IMR-90 (cell line): ENCODE measurements at regions not wholly inside any gene's neighbourhood (a gene's known extent, or its start where the extent isn't known, plus 50 kb on each side); places are given as distances from the start of the nearest gene placed in this dataset.

Experiments used
- ATAC-seq: fragments of 200-7000 bp; cut with Tn5 transposase; 2 replicates; pipeline ENCODE4 v1.9.1; 2020; ENCODE audit warnings: low read depth, mild to moderate bottlenecking, moderate library complexity
- BruUV-seq: library from RNA; stranded (reverse); fragments of 400-500 nt; replicated peaks from 2 replicates; lab custom pipeline; 2021; lab: Mats Ljungman, UMichigan
- CTCF ChIA-PET: fragments of 300-600 bp; formaldehyde crosslinking; extraction: SDS; loops from one replicate; lab custom pipeline; 2021; ENCODE audit warnings: antibody characterized with exemption; lab: Yijun Ruan, JAX
- POLR2A ChIA-PET: fragments of 300-600 bp; sonication (Branson Sonifier 250); formaldehyde crosslinking; loops from one replicate; lab custom pipeline; 2022; ENCODE audit warnings: antibody characterized with exemption; ENCODE audit not compliant: unreplicated experiment; lab: Charles Lee
- DNase-seq: peaks from one replicate; pipeline ENCODE4 v3.0.0; 2013
- H2AFZ ChIP-seq: replicated peaks from 2 replicates; pipeline ENCODE3; 2013; ENCODE audit warnings: low read length, mild to moderate bottlenecking; ENCODE audit not compliant: poor library complexity
- H2AK5ac ChIP-seq: 2 replicates; pipeline ENCODE4 v1.6.1; 2013; ENCODE audit warnings: low read depth, low read length, inconsistent platforms
- H2AK9ac ChIP-seq: replicated peaks from 2 replicates; pipeline ENCODE3; 2013; ENCODE audit warnings: mild to moderate bottlenecking, low read depth, low read length, moderate library complexity; ENCODE audit not compliant: poor library complexity
- H2BK120ac ChIP-seq: 2 replicates; pipeline ENCODE4 v1.6.1; 2013; ENCODE audit warnings: low read depth, low read length, inconsistent platforms
- H2BK15ac ChIP-seq: 3 replicates; pipeline ENCODE4 v1.6.1; 2013; ENCODE audit warnings: low read depth, low read length, inconsistent platforms
- H2BK20ac ChIP-seq: 2 replicates; pipeline ENCODE4 v1.6.1; 2013; ENCODE audit warnings: low read depth, mild to moderate bottlenecking, inconsistent platforms, low read length, moderate library complexity
- H2BK5ac ChIP-seq: 2 replicates; pipeline ENCODE4 v1.6.1; 2013; ENCODE audit warnings: mild to moderate bottlenecking, low read depth, low read length, inconsistent platforms; ENCODE audit not compliant: poor library complexity, severe bottlenecking
- H3K14ac ChIP-seq: replicated peaks from 2 replicates; pipeline ENCODE4 v1.6.1; 2013; ENCODE audit warnings: low read depth, low read length, inconsistent platforms
- H3K18ac ChIP-seq: 2 replicates; pipeline ENCODE4 v1.6.1; 2013; ENCODE audit warnings: low read depth, low read length, control low read depth
- H3K23ac ChIP-seq: 2 replicates; pipeline ENCODE4 v1.6.1; 2013; ENCODE audit warnings: low read depth, low read length, inconsistent platforms
- H3K27ac ChIP-seq: 2 replicates; pipeline ENCODE4 v1.5.1; 2013; ENCODE audit warnings: mild to moderate bottlenecking, control low read depth, low read length; ENCODE audit not compliant: insufficient read depth
- H3K27me3 ChIP-seq: 2 replicates; pipeline ENCODE4 v1.6.1; 2013; ENCODE audit warnings: low read length; ENCODE audit not compliant: control insufficient read depth, insufficient read depth
- H3K36me3 ChIP-seq: 2 replicates; pipeline ENCODE4 v1.6.1; 2013; ENCODE audit warnings: low read length, mixed read lengths; ENCODE audit not compliant: control insufficient read depth, insufficient read depth
- H3K4ac ChIP-seq: 2 replicates; pipeline ENCODE4 v1.6.1; 2013; ENCODE audit warnings: low read depth, low read length, inconsistent platforms
- H3K4me1 ChIP-seq: 2 replicates; pipeline ENCODE4 v1.6.1; 2013; ENCODE audit warnings: low read length, mixed read lengths; ENCODE audit not compliant: control insufficient read depth, insufficient read depth
- H3K4me2 ChIP-seq: 2 replicates; pipeline ENCODE4 v1.6.1; 2013; ENCODE audit warnings: low read depth, mild to moderate bottlenecking, control low read depth, low read length, moderate library complexity
- H3K4me3 ChIP-seq: 2 replicates; pipeline ENCODE4 v1.5.1; 2013; ENCODE audit warnings: low read depth, mild to moderate bottlenecking, control low read depth, low read length, moderate library complexity; ENCODE audit not compliant: insufficient read depth
- H3K56ac ChIP-seq: 2 replicates; pipeline ENCODE4 v1.6.1; 2013; ENCODE audit warnings: low read length, inconsistent platforms; ENCODE audit not compliant: insufficient read depth; ENCODE audit errors: extremely low read depth
- H3K79me1 ChIP-seq, 2 experiments: 2 replicates each; pipeline ENCODE4 v1.6.1; 2013; ENCODE audit warnings: low read length in 2 of 2, inconsistent platforms in 1 of 2, low read depth in 1 of 2
- H3K9ac ChIP-seq: 2 replicates; pipeline ENCODE4 v1.6.1; 2013; ENCODE audit warnings: low read depth, low read length, control low read depth
- H3K9me1 ChIP-seq: 2 replicates; pipeline ENCODE4 v1.6.1; 2013; ENCODE audit warnings: low read length, inconsistent platforms; ENCODE audit not compliant: insufficient read depth
- H3K9me3 ChIP-seq: 2 replicates; pipeline ENCODE4 v1.6.1; 2013; ENCODE audit warnings: low read length; ENCODE audit not compliant: control insufficient read depth, insufficient read depth
- H4K20me1 ChIP-seq: 2 replicates; pipeline ENCODE4 v1.6.1; 2013; ENCODE audit warnings: low read length, inconsistent platforms; ENCODE audit not compliant: insufficient read depth
- H4K5ac ChIP-seq: 2 replicates; pipeline ENCODE4 v1.6.1; 2013; ENCODE audit warnings: mild to moderate bottlenecking, low read depth, low read length, control low read depth
- H4K8ac ChIP-seq, 2 experiments: 2 replicates each; pipeline ENCODE4 v1.6.1; 2013; ENCODE audit warnings: low read depth in 2 of 2, low read length in 2 of 2, control low read depth in 1 of 2, inconsistent platforms in 1 of 2
- H4K91ac ChIP-seq: 2 replicates; pipeline ENCODE4 v1.6.1; 2013; ENCODE audit warnings: low read depth, low read length, inconsistent platforms; ENCODE audit not compliant: insufficient read depth
- MAZ ChIP-seq: IDR thresholded peaks from 2 replicates; pipeline ENCODE4 v1.6.1; 2012; ENCODE audit warnings: low read depth, mild to moderate bottlenecking, low read length, improper control_type of control experiment, moderate library complexity, borderline replicate concordance
- RAD21 ChIP-seq: IDR thresholded peaks from 2 replicates; pipeline ENCODE4 v1.6.1; 2012; ENCODE audit warnings: low read length, improper control_type of control experiment
- RCOR1 ChIP-seq: IDR thresholded peaks from 2 replicates; pipeline ENCODE4 v1.6.1; 2012; ENCODE audit warnings: mild to moderate bottlenecking, low read length, improper control_type of control experiment; ENCODE audit not compliant: insufficient replicate concordance
- SMC3 ChIP-seq: fragments of 150-350 bp; IDR thresholded peaks from 2 replicates; pipeline ENCODE4 v1.6.1; 2016; ENCODE audit warnings: low read depth, mild to moderate bottlenecking, antibody characterized with exemption, low read length, moderate library complexity
- WGBS, 2 experiments: methylation state at CpG; one replicate each; pipeline versions ENCODE4 v1.1.5 to v1.1.7; 2013; ENCODE audit warnings: missing lambda C conversion rate in 2 of 2; ENCODE audit not compliant: insufficient read length in 1 of 2; ENCODE audit errors: extremely low coverage in 2 of 2; 5-methylcytosine and 5-hydroxymethylcytosine counted together
- dilution Hi-C: fragments of 300-500 bp; cut with HindIII; formaldehyde crosslinking; loops from one replicate; pipeline ENCODE4 v1.14.3; 2018; ENCODE audit warnings: low sequenced_read_pairs; ENCODE audit not compliant: unreplicated experiment
- in situ Hi-C: fragments of 300-500 bp; cut with MboI; formaldehyde crosslinking; loops from 3 replicates; pipeline ENCODE4 v1.14.3; 2019; ENCODE audit warnings: low sequenced_read_pairs, inconsistent platforms, mixed read lengths
- intact Hi-C: fragments of 100-400 bp; cut with micrococcal nuclease; formaldehyde crosslinking; loops from 2 replicates; pipeline ENCODE4 v1.10.0; 2022
- TF ChIP-seq, protein P1 (sequence below): fragments of 150-350 bp; IDR thresholded peaks from 2 replicates; pipeline ENCODE4 v1.6.1; 2016; ENCODE audit warnings: low read depth, mild to moderate bottlenecking, low read length, moderate library complexity, borderline replicate concordance
- TF ChIP-seq, protein P2 (sequence below): conservative IDR thresholded peaks from 2 replicates; pipeline ENCODE4 v1.5.1; 2012; ENCODE audit warnings: mild to moderate bottlenecking, low read depth, low read length, improper control_type of control experiment

- BruUV-seq, result no TSS peak
- H4K20me1 ChIP-seq, result no peaks in the 10 kb centered on the region
- ChIA-PET POLR2A (no interaction called here), CTCF (no interaction called here)
- H3K14ac ChIP-seq, result no peak overlapping the region
- no peak overlapping the region for H4K91ac ChIP-seq
- H3K18ac ChIP-seq, result no peak overlapping the region
- H4K5ac ChIP-seq, result no peak overlapping the region
- H2BK5ac ChIP-seq, result no peak overlapping the region
- no peak overlapping the region for H2AK9ac ChIP-seq
- dilution Hi-C loops, result no loop called here
- H2BK120ac ChIP-seq, result no peak overlapping the region
- H2AFZ ChIP-seq, result no peak overlapping the region
- H3K4ac ChIP-seq, result no peak overlapping the region
- H2BK15ac ChIP-seq, result no peak overlapping the region
- no peaks in the 10 kb centered on the region for H3K4me1 ChIP-seq
- WGBS, 2 experiments, result 50% methylated on average over 2 of the region's 2 CpGs; no CpG with 5 or more reads in 1 of the 2 experiments
- H3K9me1 ChIP-seq, result no peaks in the 10 kb centered on the region
- no peak overlapping the region for H2AK5ac ChIP-seq
- H4K8ac ChIP-seq, result no peak overlapping the region
- in situ Hi-C loops, result no loop called here
- no peak for DNase-seq
- no peak overlapping the region for H3K9ac ChIP-seq
- no peaks in the 10 kb centered on the region for H3K27me3 ChIP-seq
- no peaks in the 10 kb centered on the region for H3K36me3 ChIP-seq
- H3K9me3 ChIP-seq, result peaks cover 2% of the 10 kb centered on the region; the same call in 1 of the 2 replicates
- H3K23ac ChIP-seq, result no peak overlapping the region
- TF ChIP-seq, protein P1, sequence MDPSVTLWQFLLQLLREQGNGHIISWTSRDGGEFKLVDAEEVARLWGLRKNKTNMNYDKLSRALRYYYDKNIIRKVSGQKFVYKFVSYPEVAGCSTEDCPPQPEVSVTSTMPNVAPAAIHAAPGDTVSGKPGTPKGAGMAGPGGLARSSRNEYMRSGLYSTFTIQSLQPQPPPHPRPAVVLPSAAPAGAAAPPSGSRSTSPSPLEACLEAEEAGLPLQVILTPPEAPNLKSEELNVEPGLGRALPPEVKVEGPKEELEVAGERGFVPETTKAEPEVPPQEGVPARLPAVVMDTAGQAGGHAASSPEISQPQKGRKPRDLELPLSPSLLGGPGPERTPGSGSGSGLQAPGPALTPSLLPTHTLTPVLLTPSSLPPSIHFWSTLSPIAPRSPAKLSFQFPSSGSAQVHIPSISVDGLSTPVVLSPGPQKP, result no peak
- TF ChIP-seq SMC3, result no peak
- no peak for TF ChIP-seq MAZ
- TF ChIP-seq, protein P2, sequence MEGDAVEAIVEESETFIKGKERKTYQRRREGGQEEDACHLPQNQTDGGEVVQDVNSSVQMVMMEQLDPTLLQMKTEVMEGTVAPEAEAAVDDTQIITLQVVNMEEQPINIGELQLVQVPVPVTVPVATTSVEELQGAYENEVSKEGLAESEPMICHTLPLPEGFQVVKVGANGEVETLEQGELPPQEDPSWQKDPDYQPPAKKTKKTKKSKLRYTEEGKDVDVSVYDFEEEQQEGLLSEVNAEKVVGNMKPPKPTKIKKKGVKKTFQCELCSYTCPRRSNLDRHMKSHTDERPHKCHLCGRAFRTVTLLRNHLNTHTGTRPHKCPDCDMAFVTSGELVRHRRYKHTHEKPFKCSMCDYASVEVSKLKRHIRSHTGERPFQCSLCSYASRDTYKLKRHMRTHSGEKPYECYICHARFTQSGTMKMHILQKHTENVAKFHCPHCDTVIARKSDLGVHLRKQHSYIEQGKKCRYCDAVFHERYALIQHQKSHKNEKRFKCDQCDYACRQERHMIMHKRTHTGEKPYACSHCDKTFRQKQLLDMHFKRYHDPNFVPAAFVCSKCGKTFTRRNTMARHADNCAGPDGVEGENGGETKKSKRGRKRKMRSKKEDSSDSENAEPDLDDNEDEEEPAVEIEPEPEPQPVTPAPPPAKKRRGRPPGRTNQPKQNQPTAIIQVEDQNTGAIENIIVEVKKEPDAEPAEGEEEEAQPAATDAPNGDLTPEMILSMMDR, result no peak
- no peak for TF ChIP-seq RAD21
- TF ChIP-seq RCOR1, result no peak
- no peak overlapping the region for H3K4me3 ChIP-seq
- no peak overlapping the region for H2BK20ac ChIP-seq
- H3K79me1 ChIP-seq, result no peaks in the 10 kb centered on the region
- no peak overlapping the region for H3K4me2 ChIP-seq
- no peak for ATAC-seq
- no peak overlapping the region for H3K27ac ChIP-seq
- intact Hi-C loops, result no loop called here
- H3K56ac ChIP-seq, result no peak overlapping the region
These were observed 275.9 kb upstream of the ZNF462 start for GRCh38 chr9:106587042-106587441.
